HEK293T (cell line): ENCODE measurements at regions not wholly inside any gene's neighbourhood (a gene's known extent, or its start where the extent isn't known, plus 50 kb on each side); places are given as distances from the start of the nearest gene placed in this dataset.

Experiments
- ARNT ChIP-seq: fragments of 450-650 bp; IDR thresholded peaks from 2 replicates; pipeline ENCODE4 v1.6.1; 2017; ENCODE audit warnings: mild to moderate bottlenecking
- CTBP1 ChIP-seq: fragments of 450-650 bp; IDR thresholded peaks from 2 replicates; pipeline ENCODE4 v1.6.1; 2016; ENCODE audit warnings: borderline replicate concordance
- FOXK2 ChIP-seq: fragments of 450-650 bp; IDR thresholded peaks from 2 replicates; pipeline ENCODE4 v1.6.1; 2016; ENCODE audit warnings: mild to moderate bottlenecking
- FOXM1 ChIP-seq: fragments of 450-650 bp; IDR thresholded peaks from 2 replicates; pipeline ENCODE4 v1.6.1; 2017; ENCODE audit warnings: mild to moderate bottlenecking, borderline replicate concordance
- TARDBP ChIP-seq: fragments of 450-650 bp; IDR thresholded peaks from 2 replicates; pipeline ENCODE4 v1.6.1; 2016

DNA sequence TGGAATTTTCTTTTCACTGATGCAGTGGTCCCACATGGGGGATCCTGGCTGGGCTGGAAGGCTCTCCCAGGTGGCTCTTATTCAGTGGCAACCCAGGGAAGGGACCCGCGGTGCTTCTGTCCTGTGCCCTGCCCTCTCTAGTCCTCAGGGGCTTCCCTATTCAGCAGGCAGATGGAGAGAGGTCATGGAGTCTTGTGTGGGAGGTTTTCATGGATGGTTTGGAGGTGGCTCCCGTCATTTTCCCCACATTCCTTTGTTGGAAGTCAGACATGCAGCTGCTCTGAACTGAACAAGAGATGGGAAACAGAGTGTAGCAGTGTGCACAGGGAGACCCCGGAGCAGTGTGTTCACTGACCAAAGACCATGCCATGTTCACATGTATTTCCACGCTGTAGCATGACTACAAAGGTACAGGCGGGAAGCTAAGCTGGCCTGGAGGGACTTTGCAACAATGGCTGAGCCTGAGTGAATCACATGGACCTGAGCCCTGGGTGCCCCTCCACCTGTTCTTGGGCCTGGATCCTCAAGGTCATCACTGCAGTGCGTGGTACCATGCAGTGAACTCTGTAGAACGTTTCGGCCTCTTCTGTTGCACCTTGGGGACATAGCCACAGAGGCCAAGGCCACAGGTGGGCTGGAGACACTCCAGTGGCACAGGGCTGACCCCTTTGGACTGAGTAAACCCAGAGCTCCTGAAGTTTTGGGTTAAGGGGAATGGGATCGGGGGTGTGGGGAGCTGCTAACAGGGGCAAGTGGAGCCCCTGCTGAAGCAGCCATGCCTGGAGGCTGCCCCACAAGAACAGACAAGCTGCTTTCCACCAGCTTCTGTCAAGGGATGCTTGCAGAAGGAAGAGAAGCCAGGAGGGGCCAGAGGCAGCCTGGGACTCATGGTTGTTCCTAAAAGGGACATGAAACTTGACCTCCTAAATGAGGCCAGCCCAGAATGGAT lies 123.0 kb downstream of the ASB7 start:
- TF ChIP-seq FOXM1 = no peak
- no peak for TF ChIP-seq CTBP1
- TF ChIP-seq FOXK2 = no peak
- TF ChIP-seq TARDBP = no peak
- TF ChIP-seq ARNT = no peak
